ENCODE measurements at regions not wholly inside any gene's neighbourhood (a gene's known extent, or its start where the extent isn't known, plus 50 kb on each side); places are given as distances from the start of the nearest gene placed in this dataset.

DNA sequence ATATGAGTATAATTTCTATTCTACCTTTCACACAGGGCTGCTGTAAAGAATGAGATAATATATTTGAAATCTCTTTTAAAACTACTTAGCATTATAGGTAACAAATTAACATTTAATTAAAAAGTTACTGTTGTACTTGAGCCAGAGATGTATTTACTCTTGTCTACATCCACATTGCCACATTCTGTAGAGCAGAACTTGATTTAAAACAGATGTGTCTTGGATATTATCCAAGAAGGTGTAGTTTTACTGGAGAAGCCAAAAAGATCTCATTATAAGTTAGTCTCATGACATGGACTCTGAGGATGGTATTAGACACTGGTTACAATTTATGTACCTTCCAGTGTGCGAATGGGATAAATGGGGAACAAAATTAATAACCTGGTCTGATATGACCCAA, 293.1 kb upstream of the CCNH start:
- TF ChIP-seq KDM1A (IDR thresholded peaks at IDR 0.05) (no peak), SIN3A (IDR thresholded peaks at IDR 0.05; ENCODE audit: borderline replicate concordance in 2 of 2, control insufficient read depth in 1 of 2, low read depth in 2 of 2, low read length in 2 of 2) (no peak), EZH2 (IDR thresholded peaks at IDR 0.05; ENCODE audit: borderline replicate concordance, low read depth, low read length) (no peak), NFE2 (IDR thresholded peaks at IDR 0.05; ENCODE audit: low read depth) (no peak), CHD1 (IDR thresholded peaks at IDR 0.05; ENCODE audit: low read length) (no peak), ZNF23 (CRISPR knock-in tag; IDR thresholded peaks at IDR 0.05) (no peak), ZNF785 (CRISPR knock-in tag; IDR thresholded peaks at IDR 0.05) (no peak)
- TF ChIP-seq, protein P1, sequence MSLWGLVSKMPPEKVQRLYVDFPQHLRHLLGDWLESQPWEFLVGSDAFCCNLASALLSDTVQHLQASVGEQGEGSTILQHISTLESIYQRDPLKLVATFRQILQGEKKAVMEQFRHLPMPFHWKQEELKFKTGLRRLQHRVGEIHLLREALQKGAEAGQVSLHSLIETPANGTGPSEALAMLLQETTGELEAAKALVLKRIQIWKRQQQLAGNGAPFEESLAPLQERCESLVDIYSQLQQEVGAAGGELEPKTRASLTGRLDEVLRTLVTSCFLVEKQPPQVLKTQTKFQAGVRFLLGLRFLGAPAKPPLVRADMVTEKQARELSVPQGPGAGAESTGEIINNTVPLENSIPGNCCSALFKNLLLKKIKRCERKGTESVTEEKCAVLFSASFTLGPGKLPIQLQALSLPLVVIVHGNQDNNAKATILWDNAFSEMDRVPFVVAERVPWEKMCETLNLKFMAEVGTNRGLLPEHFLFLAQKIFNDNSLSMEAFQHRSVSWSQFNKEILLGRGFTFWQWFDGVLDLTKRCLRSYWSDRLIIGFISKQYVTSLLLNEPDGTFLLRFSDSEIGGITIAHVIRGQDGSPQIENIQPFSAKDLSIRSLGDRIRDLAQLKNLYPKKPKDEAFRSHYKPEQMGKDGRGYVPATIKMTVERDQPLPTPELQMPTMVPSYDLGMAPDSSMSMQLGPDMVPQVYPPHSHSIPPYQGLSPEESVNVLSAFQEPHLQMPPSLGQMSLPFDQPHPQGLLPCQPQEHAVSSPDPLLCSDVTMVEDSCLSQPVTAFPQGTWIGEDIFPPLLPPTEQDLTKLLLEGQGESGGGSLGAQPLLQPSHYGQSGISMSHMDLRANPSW (CRISPR knock-in tag; IDR thresholded peaks at IDR 0.05) = no peak
- TF ChIP-seq, protein P2, sequence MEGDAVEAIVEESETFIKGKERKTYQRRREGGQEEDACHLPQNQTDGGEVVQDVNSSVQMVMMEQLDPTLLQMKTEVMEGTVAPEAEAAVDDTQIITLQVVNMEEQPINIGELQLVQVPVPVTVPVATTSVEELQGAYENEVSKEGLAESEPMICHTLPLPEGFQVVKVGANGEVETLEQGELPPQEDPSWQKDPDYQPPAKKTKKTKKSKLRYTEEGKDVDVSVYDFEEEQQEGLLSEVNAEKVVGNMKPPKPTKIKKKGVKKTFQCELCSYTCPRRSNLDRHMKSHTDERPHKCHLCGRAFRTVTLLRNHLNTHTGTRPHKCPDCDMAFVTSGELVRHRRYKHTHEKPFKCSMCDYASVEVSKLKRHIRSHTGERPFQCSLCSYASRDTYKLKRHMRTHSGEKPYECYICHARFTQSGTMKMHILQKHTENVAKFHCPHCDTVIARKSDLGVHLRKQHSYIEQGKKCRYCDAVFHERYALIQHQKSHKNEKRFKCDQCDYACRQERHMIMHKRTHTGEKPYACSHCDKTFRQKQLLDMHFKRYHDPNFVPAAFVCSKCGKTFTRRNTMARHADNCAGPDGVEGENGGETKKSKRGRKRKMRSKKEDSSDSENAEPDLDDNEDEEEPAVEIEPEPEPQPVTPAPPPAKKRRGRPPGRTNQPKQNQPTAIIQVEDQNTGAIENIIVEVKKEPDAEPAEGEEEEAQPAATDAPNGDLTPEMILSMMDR (IDR thresholded peaks at IDR 0.05 in 2 of 3, conservative IDR thresholded peaks at IDR 0.05 in 1 of 3; ENCODE audit: insufficient read depth in 2 of 3, low read depth in 1 of 3, low read length in 3 of 3) = no peak
- TF ChIP-seq, protein P3, sequence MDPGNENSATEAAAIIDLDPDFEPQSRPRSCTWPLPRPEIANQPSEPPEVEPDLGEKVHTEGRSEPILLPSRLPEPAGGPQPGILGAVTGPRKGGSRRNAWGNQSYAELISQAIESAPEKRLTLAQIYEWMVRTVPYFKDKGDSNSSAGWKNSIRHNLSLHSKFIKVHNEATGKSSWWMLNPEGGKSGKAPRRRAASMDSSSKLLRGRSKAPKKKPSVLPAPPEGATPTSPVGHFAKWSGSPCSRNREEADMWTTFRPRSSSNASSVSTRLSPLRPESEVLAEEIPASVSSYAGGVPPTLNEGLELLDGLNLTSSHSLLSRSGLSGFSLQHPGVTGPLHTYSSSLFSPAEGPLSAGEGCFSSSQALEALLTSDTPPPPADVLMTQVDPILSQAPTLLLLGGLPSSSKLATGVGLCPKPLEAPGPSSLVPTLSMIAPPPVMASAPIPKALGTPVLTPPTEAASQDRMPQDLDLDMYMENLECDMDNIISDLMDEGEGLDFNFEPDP (CRISPR knock-in tag; IDR thresholded peaks at IDR 0.05) = no peak
- TF ChIP-seq, protein P4, sequence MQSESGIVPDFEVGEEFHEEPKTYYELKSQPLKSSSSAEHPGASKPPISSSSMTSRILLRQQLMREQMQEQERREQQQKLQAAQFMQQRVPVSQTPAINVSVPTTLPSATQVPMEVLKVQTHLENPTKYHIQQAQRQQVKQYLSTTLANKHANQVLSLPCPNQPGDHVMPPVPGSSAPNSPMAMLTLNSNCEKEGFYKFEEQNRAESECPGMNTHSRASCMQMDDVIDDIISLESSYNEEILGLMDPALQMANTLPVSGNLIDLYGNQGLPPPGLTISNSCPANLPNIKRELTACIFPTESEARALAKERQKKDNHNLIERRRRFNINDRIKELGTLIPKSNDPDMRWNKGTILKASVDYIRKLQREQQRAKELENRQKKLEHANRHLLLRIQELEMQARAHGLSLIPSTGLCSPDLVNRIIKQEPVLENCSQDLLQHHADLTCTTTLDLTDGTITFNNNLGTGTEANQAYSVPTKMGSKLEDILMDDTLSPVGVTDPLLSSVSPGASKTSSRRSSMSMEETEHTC (IDR thresholded peaks at IDR 0.05) = no peak
- TF ChIP-seq, protein P5, sequence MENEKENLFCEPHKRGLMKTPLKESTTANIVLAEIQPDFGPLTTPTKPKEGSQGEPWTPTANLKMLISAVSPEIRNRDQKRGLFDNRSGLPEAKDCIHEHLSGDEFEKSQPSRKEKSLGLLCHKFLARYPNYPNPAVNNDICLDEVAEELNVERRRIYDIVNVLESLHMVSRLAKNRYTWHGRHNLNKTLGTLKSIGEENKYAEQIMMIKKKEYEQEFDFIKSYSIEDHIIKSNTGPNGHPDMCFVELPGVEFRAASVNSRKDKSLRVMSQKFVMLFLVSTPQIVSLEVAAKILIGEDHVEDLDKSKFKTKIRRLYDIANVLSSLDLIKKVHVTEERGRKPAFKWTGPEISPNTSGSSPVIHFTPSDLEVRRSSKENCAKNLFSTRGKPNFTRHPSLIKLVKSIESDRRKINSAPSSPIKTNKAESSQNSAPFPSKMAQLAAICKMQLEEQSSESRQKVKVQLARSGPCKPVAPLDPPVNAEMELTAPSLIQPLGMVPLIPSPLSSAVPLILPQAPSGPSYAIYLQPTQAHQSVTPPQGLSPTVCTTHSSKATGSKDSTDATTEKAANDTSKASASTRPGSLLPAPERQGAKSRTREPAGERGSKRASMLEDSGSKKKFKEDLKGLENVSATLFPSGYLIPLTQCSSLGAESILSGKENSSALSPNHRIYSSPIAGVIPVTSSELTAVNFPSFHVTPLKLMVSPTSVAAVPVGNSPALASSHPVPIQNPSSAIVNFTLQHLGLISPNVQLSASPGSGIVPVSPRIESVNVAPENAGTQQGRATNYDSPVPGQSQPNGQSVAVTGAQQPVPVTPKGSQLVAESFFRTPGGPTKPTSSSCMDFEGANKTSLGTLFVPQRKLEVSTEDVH (IDR thresholded peaks at IDR 0.05; ENCODE audit: low read depth, partially characterized antibody) = no peak

All from K562 (cell line).